Ovary (tissue), 3 donors: ENCODE measurements at regions not wholly inside any gene's neighbourhood (a gene's known extent, or its start where the extent isn't known, plus 50 kb on each side); places are given as distances from the start of the nearest gene placed in this dataset.

ENCODE experiments used
- CTCF ChIP-seq, 3 donors: fragments of 450-650 bp in 2 of 3; fragments of 200-600 bp in 1 of 3; IDR thresholded peaks; one replicate each; pipeline versions ENCODE4 v1.5.1 to v1.8.0; 2016 to 2022; ENCODE audit warnings: antibody characterized with exemption in 3 of 3, mild to moderate bottlenecking in 1 of 3
- POLR2A ChIP-seq: fragments of 450-650 bp; IDR thresholded peaks from one replicate; pipeline ENCODE4 v1.6.1; 2017; ENCODE audit warnings: antibody characterized with exemption, mild to moderate bottlenecking, moderate library complexity
- donor health status: DM: no; HTN: no; CAD: no.

GRCh38 chr6:139486476-139486799 is 112.0 kb upstream of the CITED2 start:
- TF ChIP-seq POLR2A, result no peak
- no peak for TF ChIP-seq CTCF (IDR thresholded peaks at IDR 0.05)
